ENCODE measurements at regions not wholly inside any gene's neighbourhood (a gene's known extent, or its start where the extent isn't known, plus 50 kb on each side); places are given as distances from the start of the nearest gene placed in this dataset.

GRCh38 chr10:59064080-59064692 lies 112.3 kb upstream of the PHYHIPL start:
- TF ChIP-seq, protein P1, sequence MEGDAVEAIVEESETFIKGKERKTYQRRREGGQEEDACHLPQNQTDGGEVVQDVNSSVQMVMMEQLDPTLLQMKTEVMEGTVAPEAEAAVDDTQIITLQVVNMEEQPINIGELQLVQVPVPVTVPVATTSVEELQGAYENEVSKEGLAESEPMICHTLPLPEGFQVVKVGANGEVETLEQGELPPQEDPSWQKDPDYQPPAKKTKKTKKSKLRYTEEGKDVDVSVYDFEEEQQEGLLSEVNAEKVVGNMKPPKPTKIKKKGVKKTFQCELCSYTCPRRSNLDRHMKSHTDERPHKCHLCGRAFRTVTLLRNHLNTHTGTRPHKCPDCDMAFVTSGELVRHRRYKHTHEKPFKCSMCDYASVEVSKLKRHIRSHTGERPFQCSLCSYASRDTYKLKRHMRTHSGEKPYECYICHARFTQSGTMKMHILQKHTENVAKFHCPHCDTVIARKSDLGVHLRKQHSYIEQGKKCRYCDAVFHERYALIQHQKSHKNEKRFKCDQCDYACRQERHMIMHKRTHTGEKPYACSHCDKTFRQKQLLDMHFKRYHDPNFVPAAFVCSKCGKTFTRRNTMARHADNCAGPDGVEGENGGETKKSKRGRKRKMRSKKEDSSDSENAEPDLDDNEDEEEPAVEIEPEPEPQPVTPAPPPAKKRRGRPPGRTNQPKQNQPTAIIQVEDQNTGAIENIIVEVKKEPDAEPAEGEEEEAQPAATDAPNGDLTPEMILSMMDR (IDR thresholded peaks at IDR 0.05): no peak
- TF ChIP-seq POLR2A (IDR thresholded peaks at IDR 0.05; ENCODE audit: low read depth): no peak

Measured in esophagus muscularis mucosa (tissue), 3 donors.